Osteoblast (primary cell): ENCODE measurements at regions not wholly inside any gene's neighbourhood (a gene's known extent, or its start where the extent isn't known, plus 50 kb on each side); places are given as distances from the start of the nearest gene placed in this dataset.

Experiments used
- DNase-seq: peaks from one replicate; pipeline ENCODE4 v3.0.0; 2011; ENCODE audit warnings: low spot score, mixed read lengths; ENCODE audit not compliant: insufficient read length; ENCODE audit errors: missing footprints
- H2AFZ ChIP-seq: 2 replicates; pipeline ENCODE4 v1.6.0; 2011; ENCODE audit warnings: mild to moderate bottlenecking, low read length
- H3K27ac ChIP-seq: 2 replicates; pipeline ENCODE4 v1.5.1; 2011; ENCODE audit warnings: mild to moderate bottlenecking, low read depth, low read length, moderate library complexity
- H3K27me3 ChIP-seq: 2 replicates; pipeline ENCODE4 v1.6.0; 2012; ENCODE audit warnings: mild to moderate bottlenecking, control low read depth, inconsistent platforms, low read length, moderate library complexity; ENCODE audit not compliant: insufficient read depth
- H3K36me3 ChIP-seq: 2 replicates; pipeline ENCODE4 v1.5.1; 2011; ENCODE audit warnings: mild to moderate bottlenecking, low read length, control low read depth, moderate library complexity; ENCODE audit not compliant: insufficient read depth
- H3K4me1 ChIP-seq: 2 replicates; pipeline ENCODE4 v1.5.1; 2011; ENCODE audit warnings: mild to moderate bottlenecking, low read length, control low read depth, moderate library complexity; ENCODE audit not compliant: insufficient read depth
- H3K4me2 ChIP-seq: 2 replicates; pipeline ENCODE4 v1.6.0; 2011; ENCODE audit warnings: mild to moderate bottlenecking, low read length; ENCODE audit not compliant: insufficient read depth
- H3K4me3 ChIP-seq: fragments of 200-600 bp; sonication (generic); 3 replicates; pipeline ENCODE4 v1.5.1; 2012; ENCODE audit warnings: mild to moderate bottlenecking, low read length, inconsistent platforms; ENCODE audit not compliant: insufficient read depth
- H3K79me2 ChIP-seq: 2 replicates; pipeline ENCODE4 v1.6.0; 2012; ENCODE audit warnings: mild to moderate bottlenecking, low read length, control low read depth, inconsistent platforms; ENCODE audit not compliant: insufficient read depth
- H3K9me3 ChIP-seq: 2 replicates; pipeline ENCODE4 v1.5.1; 2011; ENCODE audit warnings: low read depth, low read length, control low read depth
- H4K20me1 ChIP-seq: 2 replicates; pipeline ENCODE4 v1.6.0; 2012; ENCODE audit warnings: mild to moderate bottlenecking, low read length, control low read depth; ENCODE audit not compliant: insufficient read depth
- TF ChIP-seq, protein P1 (sequence below): IDR thresholded peaks from 2 replicates; pipeline ENCODE4 v1.5.1; 2011; ENCODE audit warnings: mild to moderate bottlenecking, low read depth, low read length, moderate library complexity; ENCODE audit errors: extremely low read depth

DNA sequence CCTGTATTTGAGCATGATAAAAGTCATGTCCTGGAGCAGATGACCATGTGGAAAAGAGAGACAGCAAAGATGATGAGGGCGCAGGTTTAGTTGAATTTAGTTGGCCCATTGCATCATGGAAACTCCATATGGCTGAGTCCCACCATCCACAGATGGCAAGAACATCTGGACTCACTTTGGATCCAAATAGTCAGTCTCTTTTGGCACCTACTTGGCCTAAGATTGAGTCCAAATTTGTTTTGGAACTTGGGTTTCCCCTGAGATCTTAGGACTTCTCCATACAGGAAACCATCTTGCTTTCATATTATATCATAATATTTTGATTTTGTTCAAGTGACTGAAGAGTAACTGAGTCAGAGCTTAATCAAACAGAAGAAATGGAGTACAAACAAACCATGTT is 217.5 kb downstream of the DRD1 start:
- Histone ChIP-seq H2AFZ (no peak overlapping the region), H3K27me3 (peaks cover 7% of the 10 kb centered on the region), H3K4me2 (no peak overlapping the region), H3K36me3 (no peaks in the 10 kb centered on the region), H3K27ac (no peak overlapping the region), H3K79me2 (no peaks in the 10 kb centered on the region), H4K20me1 (no peaks in the 10 kb centered on the region), H3K4me3 (no peak overlapping the region), H3K9me3 (no peaks in the 10 kb centered on the region), H3K4me1 (no peaks in the 10 kb centered on the region)
- DNase-seq, result no peak
- TF ChIP-seq, protein P1, sequence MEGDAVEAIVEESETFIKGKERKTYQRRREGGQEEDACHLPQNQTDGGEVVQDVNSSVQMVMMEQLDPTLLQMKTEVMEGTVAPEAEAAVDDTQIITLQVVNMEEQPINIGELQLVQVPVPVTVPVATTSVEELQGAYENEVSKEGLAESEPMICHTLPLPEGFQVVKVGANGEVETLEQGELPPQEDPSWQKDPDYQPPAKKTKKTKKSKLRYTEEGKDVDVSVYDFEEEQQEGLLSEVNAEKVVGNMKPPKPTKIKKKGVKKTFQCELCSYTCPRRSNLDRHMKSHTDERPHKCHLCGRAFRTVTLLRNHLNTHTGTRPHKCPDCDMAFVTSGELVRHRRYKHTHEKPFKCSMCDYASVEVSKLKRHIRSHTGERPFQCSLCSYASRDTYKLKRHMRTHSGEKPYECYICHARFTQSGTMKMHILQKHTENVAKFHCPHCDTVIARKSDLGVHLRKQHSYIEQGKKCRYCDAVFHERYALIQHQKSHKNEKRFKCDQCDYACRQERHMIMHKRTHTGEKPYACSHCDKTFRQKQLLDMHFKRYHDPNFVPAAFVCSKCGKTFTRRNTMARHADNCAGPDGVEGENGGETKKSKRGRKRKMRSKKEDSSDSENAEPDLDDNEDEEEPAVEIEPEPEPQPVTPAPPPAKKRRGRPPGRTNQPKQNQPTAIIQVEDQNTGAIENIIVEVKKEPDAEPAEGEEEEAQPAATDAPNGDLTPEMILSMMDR, result no peak

GRCh38 chr5:175223291-175223690 is 220.7 kb downstream of the DRD1 start:
- H3K79me2 ChIP-seq, result no peaks in the 10 kb centered on the region
- H3K36me3 ChIP-seq, result no peaks in the 10 kb centered on the region
- H4K20me1 ChIP-seq, result no peaks in the 10 kb centered on the region
- no peak overlapping the region for H3K27ac ChIP-seq
- H3K4me3 ChIP-seq, result no peak overlapping the region
- no peak overlapping the region for H3K4me2 ChIP-seq
- DNase-seq, result no peak
- no peak overlapping the region for H2AFZ ChIP-seq
- TF ChIP-seq, protein P1, result no peak
- no peaks in the 10 kb centered on the region for H3K9me3 ChIP-seq
- H3K4me1 ChIP-seq, result peaks cover 3% of the 10 kb centered on the region
- H3K27me3 ChIP-seq, result peaks cover 7% of the 10 kb centered on the region

GRCh38 chr5:175222621-175223020 is 221.4 kb downstream of the DRD1 start:
- H3K4me2 ChIP-seq, result no peak overlapping the region
- H3K9me3 ChIP-seq, result no peaks in the 10 kb centered on the region
- peak; percentile 65 for DNase-seq
- H3K4me1 ChIP-seq, result peaks cover 5% of the 10 kb centered on the region
- no peaks in the 10 kb centered on the region for H4K20me1 ChIP-seq
- no peak overlapping the region for H3K4me3 ChIP-seq
- peaks cover 7% of the 10 kb centered on the region for H3K27me3 ChIP-seq
- H3K27ac ChIP-seq, result no peak overlapping the region
- no peaks in the 10 kb centered on the region for H3K79me2 ChIP-seq
- TF ChIP-seq, protein P1, result no peak
- H3K36me3 ChIP-seq, result no peaks in the 10 kb centered on the region
- H2AFZ ChIP-seq, result no peak overlapping the region

GRCh38 chr5:175220549-175220948 is 223.4 kb downstream of the DRD1 start:
- TF ChIP-seq, protein P1, result no peak

More at GRCh38 chr5:175220549-175220948, 223.4 kb downstream of the DRD1 start:
- Histone ChIP-seq H3K4me2 (no peak overlapping the region), H3K9me3 (no peaks in the 10 kb centered on the region), H4K20me1 (no peaks in the 10 kb centered on the region), H2AFZ (no peak overlapping the region), H3K4me3 (no peak overlapping the region), H3K36me3 (no peaks in the 10 kb centered on the region), H3K4me1 (peaks cover 20% of the 10 kb centered on the region), H3K27me3 (peaks cover 7% of the 10 kb centered on the region), H3K79me2 (no peaks in the 10 kb centered on the region), H3K27ac (no peak overlapping the region)
- no peak for DNase-seq
